ENCODE measurements at regions not wholly inside any gene's neighbourhood (a gene's known extent, or its start where the extent isn't known, plus 50 kb on each side); places are given as distances from the start of the nearest gene placed in this dataset.
A peak's percentile ranks its signal among the peaks of the same experiment; 100 is the strongest.

DNA sequence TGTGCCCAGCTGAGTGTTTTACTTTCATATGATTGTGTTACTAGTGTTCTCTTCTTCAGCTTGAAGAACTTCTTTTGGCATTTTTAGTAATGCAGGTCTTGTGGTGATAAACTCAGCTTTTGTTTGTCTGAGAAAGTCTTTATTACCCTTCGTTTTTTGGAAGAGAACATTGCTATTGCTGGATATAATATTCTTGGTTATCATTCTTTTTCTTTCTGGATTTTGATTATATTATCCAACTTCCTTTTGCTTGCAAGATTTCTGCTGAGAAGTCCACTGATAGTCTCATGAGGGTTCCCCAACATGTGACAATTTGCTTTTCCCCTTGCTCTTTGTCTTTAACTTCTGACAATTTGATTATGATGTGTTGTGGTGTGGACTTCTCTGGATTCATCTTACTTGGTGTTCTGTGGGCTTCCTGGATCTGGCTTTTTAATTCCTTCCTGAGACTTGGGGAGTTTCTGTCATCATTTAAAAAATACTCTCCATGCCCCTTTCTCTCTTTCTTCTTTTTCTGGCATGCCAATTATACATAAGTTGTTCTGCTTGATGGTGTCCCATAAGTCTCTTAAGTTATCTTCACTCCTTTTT is 416.8 kb downstream of the CCDC91 start:
- Histone ChIP-seq H3K27me3 (ENCODE audit: control insufficient read depth, insufficient read depth, low read length) (no peaks in the 10 kb centered on the region), H3K36me3 (ENCODE audit: control insufficient read depth, insufficient read depth, low read length) (no peaks in the 10 kb centered on the region), H3K4me3 (ENCODE audit: low read depth, low read length) (no peak overlapping the region)
- TF ChIP-seq, protein P1, sequence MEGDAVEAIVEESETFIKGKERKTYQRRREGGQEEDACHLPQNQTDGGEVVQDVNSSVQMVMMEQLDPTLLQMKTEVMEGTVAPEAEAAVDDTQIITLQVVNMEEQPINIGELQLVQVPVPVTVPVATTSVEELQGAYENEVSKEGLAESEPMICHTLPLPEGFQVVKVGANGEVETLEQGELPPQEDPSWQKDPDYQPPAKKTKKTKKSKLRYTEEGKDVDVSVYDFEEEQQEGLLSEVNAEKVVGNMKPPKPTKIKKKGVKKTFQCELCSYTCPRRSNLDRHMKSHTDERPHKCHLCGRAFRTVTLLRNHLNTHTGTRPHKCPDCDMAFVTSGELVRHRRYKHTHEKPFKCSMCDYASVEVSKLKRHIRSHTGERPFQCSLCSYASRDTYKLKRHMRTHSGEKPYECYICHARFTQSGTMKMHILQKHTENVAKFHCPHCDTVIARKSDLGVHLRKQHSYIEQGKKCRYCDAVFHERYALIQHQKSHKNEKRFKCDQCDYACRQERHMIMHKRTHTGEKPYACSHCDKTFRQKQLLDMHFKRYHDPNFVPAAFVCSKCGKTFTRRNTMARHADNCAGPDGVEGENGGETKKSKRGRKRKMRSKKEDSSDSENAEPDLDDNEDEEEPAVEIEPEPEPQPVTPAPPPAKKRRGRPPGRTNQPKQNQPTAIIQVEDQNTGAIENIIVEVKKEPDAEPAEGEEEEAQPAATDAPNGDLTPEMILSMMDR (IDR thresholded peaks at IDR 0.05; ENCODE audit: insufficient read depth, low read length, severe bottlenecking), result no peak
- DNase-seq (ENCODE audit: low read depth), result no peak
- no peak for FAIRE-seq

DNA sequence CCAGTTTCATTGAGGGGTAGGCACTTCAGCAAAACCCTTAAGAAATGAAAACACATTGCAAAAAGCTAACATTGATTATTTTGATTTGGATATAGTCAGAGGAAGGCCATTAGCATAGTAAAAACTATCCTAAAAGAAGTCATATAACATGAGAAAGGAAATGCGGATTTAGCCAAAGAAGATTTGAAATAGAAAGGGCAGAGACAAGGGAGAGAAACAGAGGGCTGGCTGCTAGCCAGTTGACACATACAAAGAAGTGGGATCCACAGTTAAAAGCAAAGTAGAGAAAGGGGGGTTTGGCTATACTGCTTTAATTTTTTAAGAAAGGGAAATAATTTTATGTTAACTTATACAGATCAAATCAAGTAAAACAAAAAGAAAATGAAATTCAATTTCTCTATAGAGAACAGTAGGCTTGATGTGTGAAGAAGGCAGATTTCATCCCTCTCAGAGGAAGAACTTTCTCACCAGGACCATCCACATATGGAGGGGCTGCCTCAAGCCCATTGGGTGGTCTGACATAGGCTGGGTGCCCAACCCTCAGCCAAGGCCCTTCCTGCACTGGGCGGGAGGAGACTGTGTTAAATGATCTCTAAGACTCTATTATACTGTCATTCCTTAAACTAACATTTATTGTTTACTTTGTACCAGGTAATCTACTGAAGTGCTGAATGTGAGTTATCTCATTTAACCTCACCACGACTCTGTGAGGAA is 420.3 kb downstream of the CCDC91 start:
- no peaks in the 10 kb centered on the region for H3K36me3 ChIP-seq (ENCODE audit: control insufficient read depth, insufficient read depth, low read length)
- no peak for DNase-seq (ENCODE audit: low read depth)
- H3K27me3 ChIP-seq (ENCODE audit: control insufficient read depth, insufficient read depth, low read length), result no peaks in the 10 kb centered on the region
- TF ChIP-seq, protein P1 (IDR thresholded peaks at IDR 0.05; ENCODE audit: insufficient read depth, low read length, severe bottlenecking), result no peak
- H3K4me3 ChIP-seq (ENCODE audit: low read depth, low read length), result no peak overlapping the region
- no peak for FAIRE-seq

DNA sequence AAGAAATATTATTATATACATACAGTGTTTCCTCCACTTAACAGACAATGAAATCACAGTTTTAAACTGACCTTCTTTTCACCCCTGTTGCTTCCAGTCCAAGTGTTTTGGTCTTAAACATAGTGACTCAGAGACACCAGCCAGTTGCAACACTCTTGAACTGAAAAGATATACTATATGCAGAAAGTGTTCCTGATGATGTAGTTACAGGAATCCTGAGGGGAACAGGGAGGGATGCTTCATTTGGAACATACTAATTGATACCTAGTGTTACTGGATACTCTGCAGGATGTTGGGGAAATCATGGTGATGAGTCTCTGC is 420.8 kb downstream of the CCDC91 start:
- TF ChIP-seq, protein P1 (IDR thresholded peaks at IDR 0.05; ENCODE audit: insufficient read depth, low read length, severe bottlenecking), result no peak
- FAIRE-seq, result no peak
- DNase-seq (ENCODE audit: low read depth), result peak; percentile 80
- Histone ChIP-seq H3K4me3 (ENCODE audit: low read depth, low read length) (no peak overlapping the region), H3K36me3 (ENCODE audit: control insufficient read depth, insufficient read depth, low read length) (no peaks in the 10 kb centered on the region), H3K27me3 (ENCODE audit: control insufficient read depth, insufficient read depth, low read length) (no peaks in the 10 kb centered on the region)

DNA sequence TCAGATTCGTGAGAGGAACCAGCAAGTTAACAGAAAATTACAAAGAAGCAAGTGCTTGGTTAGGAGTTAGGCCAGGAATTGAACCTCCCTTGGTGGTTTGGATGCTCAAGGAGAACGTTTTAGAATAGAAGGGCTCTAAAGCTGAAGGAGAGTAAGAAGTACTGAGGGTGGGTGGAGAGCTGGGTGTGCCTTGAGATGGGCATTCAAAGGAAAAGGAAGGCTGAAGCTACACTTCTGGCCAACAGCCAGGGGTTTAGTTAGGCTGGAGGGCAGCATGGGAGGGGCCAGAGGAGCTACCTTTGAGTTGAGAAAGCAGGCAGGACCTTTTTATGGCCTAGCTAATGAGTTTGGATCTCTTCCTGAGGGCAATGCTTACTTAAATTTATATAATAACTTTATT is 421.2 kb downstream of the CCDC91 start:
- no peak for FAIRE-seq

DNA sequence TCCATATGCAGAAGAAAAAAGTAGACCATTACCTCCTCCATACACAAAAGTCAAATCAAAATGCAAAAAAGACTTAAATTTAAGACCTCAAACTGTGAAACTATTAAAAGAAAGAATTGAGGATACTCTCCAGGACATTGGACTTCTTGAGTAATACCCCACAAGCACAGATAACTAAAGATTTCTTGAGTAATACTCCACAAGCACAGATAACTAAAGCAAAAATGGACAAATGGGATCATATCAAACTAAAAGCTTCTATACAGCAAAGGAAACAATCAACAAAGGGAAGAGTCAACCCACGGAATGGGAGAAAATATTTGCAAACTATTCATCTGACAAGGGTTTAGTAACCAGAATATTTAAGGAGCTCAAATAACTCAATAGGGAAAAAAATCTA is 427.9 kb downstream of the CCDC91 start:
- H3K4me3 ChIP-seq (ENCODE audit: low read depth, low read length), result no peak overlapping the region
- H3K27me3 ChIP-seq (ENCODE audit: control insufficient read depth, insufficient read depth, low read length), result no peaks in the 10 kb centered on the region
- FAIRE-seq (no peak), DNase-seq (ENCODE audit: low read depth) (no peak)
- H3K36me3 ChIP-seq (ENCODE audit: control insufficient read depth, insufficient read depth, low read length), result no peaks in the 10 kb centered on the region
- TF ChIP-seq, protein P1 (IDR thresholded peaks at IDR 0.05; ENCODE audit: insufficient read depth, low read length, severe bottlenecking), result no peak

More for the DNA sequence above, 421.2 kb downstream of the CCDC91 start:
- no peaks in the 10 kb centered on the region for H3K27me3 ChIP-seq (ENCODE audit: control insufficient read depth, insufficient read depth, low read length)
- no peak overlapping the region for H3K4me3 ChIP-seq (ENCODE audit: low read depth, low read length)
- no peaks in the 10 kb centered on the region for H3K36me3 ChIP-seq (ENCODE audit: control insufficient read depth, insufficient read depth, low read length)
- TF ChIP-seq, protein P1 (IDR thresholded peaks at IDR 0.05; ENCODE audit: insufficient read depth, low read length, severe bottlenecking), result no peak
- DNase-seq (ENCODE audit: low read depth), result peak; percentile 4

DNA sequence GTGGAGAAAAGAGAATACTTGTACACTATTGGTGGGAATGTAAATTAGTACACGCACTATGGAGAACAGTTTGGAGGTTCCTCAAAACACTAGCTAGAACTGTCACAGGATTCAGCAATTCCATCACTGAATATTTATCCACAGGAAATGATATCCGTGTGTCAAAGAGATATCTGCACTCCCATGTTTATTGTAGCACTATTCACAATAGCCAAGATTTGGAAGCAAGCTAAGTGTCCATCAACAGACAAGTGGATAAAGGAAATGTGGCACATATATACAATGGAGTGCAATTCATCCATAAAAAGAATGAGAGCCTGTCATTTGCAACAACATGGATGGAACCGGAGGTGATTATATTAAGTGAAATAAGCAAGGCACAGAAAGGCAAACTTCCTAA is 428.5 kb downstream of the CCDC91 start:
- FAIRE-seq (no peak), DNase-seq (ENCODE audit: low read depth) (no peak)
- TF ChIP-seq, protein P1 (IDR thresholded peaks at IDR 0.05; ENCODE audit: insufficient read depth, low read length, severe bottlenecking), result no peak
- no peaks in the 10 kb centered on the region for H3K36me3 ChIP-seq (ENCODE audit: control insufficient read depth, insufficient read depth, low read length)
- H3K27me3 ChIP-seq (ENCODE audit: control insufficient read depth, insufficient read depth, low read length), result no peaks in the 10 kb centered on the region
- H3K4me3 ChIP-seq (ENCODE audit: low read depth, low read length), result no peak overlapping the region

Measured in bronchial epithelial cell (primary cell).